ENCODE measurements at regions not wholly inside any gene's neighbourhood (a gene's known extent, or its start where the extent isn't known, plus 50 kb on each side); places are given as distances from the start of the nearest gene placed in this dataset.
"Not testable (repeated sequence)": the region's sequence is repeated elsewhere in the genome, so short reads cannot be mapped to it uniquely, and the experiment has no call there.

GRCh38 chr12:88914967-88915366, 334.7 kb upstream of the KITLG start:
- no peak for DNase-seq (ENCODE audit: low spot score in 2 of 2)
- H3K4me3 Mint-ChIP-seq, result no peak overlapping the region
- ATAC-seq (replicated peaks; ENCODE audit: extremely low read depth, poor library complexity, severe bottlenecking), result no peak
- H3K27me3 Mint-ChIP-seq, result no peaks in the 10 kb centered on the region
- no peaks in the 10 kb centered on the region for H3K36me3 Mint-ChIP-seq (ENCODE audit: insufficient read depth)
- no peak overlapping the region for H3K27ac Mint-ChIP-seq (ENCODE audit: low read depth)
- H3K4me1 Mint-ChIP-seq, result no peaks in the 10 kb centered on the region
- peaks cover 17% of the 10 kb centered on the region for H3K9me3 Mint-ChIP-seq

- Mint-ChIP-seq H3K27ac (ENCODE audit: low read depth) (no peak overlapping the region), H3K4me1 (no peaks in the 10 kb centered on the region), H3K36me3 (ENCODE audit: insufficient read depth) (no peaks in the 10 kb centered on the region), H3K27me3 (no peaks in the 10 kb centered on the region), H3K9me3 (peaks cover 18% of the 10 kb centered on the region), H3K4me3 (no peak overlapping the region)
- no peak for ATAC-seq (replicated peaks; ENCODE audit: extremely low read depth, poor library complexity, severe bottlenecking)
- no peak for DNase-seq (ENCODE audit: low spot score in 2 of 2)
These were observed 329.2 kb upstream of the KITLG start for GRCh38 chr12:88909510-88909909.

GRCh38 chr12:88908345-88908744, 328.1 kb upstream of the KITLG start:
- Mint-ChIP-seq H3K36me3 (ENCODE audit: insufficient read depth) (no peaks in the 10 kb centered on the region), H3K27me3 (no peaks in the 10 kb centered on the region), H3K4me1 (no peaks in the 10 kb centered on the region), H3K9me3 (peaks cover 12% of the 10 kb centered on the region), H3K27ac (ENCODE audit: low read depth) (no peak overlapping the region), H3K4me3 (no peak overlapping the region)
- ATAC-seq (replicated peaks; ENCODE audit: extremely low read depth, poor library complexity, severe bottlenecking) (no peak), DNase-seq (ENCODE audit: low spot score in 2 of 2) (no peak)

DNA sequence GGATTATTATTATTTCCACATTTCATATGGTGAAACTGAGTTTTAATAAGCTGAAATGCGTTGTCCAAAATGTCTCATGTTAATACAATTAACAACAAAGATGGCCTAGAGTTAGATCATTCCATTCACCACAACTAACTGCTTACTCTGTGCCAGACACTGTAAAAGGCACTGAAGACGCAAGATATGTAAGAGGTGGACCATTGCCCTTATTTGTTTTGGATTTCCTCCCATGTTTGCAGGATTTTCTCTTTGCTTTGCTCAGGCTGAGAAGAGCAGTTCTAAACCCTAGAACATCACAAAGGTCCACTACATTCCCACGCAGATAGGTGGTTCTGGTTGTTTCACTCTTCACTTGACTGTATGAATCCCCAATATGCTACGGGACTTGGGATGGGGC, 324.4 kb upstream of the KITLG start:
- no peak overlapping the region for H3K27ac Mint-ChIP-seq (ENCODE audit: low read depth)
- DNase-seq (ENCODE audit: low spot score in 2 of 2), result no peak
- peaks cover 5% of the 10 kb centered on the region for H3K9me3 Mint-ChIP-seq
- H3K36me3 Mint-ChIP-seq (ENCODE audit: insufficient read depth), result no peaks in the 10 kb centered on the region
- no peaks in the 10 kb centered on the region for H3K27me3 Mint-ChIP-seq
- no peak for ATAC-seq (replicated peaks; ENCODE audit: extremely low read depth, poor library complexity, severe bottlenecking)
- no peaks in the 10 kb centered on the region for H3K4me1 Mint-ChIP-seq
- no peak overlapping the region for H3K4me3 Mint-ChIP-seq

- no peaks in the 10 kb centered on the region for H3K4me1 Mint-ChIP-seq
- no peak for ATAC-seq (replicated peaks; ENCODE audit: extremely low read depth, poor library complexity, severe bottlenecking)
- no peaks in the 10 kb centered on the region for H3K36me3 Mint-ChIP-seq (ENCODE audit: insufficient read depth)
- H3K27me3 Mint-ChIP-seq, result no peaks in the 10 kb centered on the region
- H3K4me3 Mint-ChIP-seq, result no peak overlapping the region
- H3K9me3 Mint-ChIP-seq, result peaks cover 5% of the 10 kb centered on the region
- no peak overlapping the region for H3K27ac Mint-ChIP-seq (ENCODE audit: low read depth)
- no peak for DNase-seq (ENCODE audit: low spot score in 2 of 2)
These were observed 323.1 kb upstream of the KITLG start for GRCh38 chr12:88903333-88903732.

- DNase-seq (ENCODE audit: low spot score in 2 of 2) (no peak), ATAC-seq (replicated peaks; ENCODE audit: extremely low read depth, poor library complexity, severe bottlenecking) (no peak)
- H3K4me1 Mint-ChIP-seq, result no peaks in the 10 kb centered on the region
- H3K9me3 Mint-ChIP-seq, result no peaks in the 10 kb centered on the region
- H3K4me3 Mint-ChIP-seq, result no peak overlapping the region
- H3K27me3 Mint-ChIP-seq, result no peaks in the 10 kb centered on the region
- no peaks in the 10 kb centered on the region for H3K36me3 Mint-ChIP-seq (ENCODE audit: insufficient read depth)
- H3K27ac Mint-ChIP-seq (ENCODE audit: low read depth), result no peak overlapping the region
These were observed 317.5 kb upstream of the KITLG start for GRCh38 chr12:88897723-88898122.

GRCh38 chr12:88896958-88897357, 316.7 kb upstream of the KITLG start:
- no peak for DNase-seq (ENCODE audit: low spot score in 2 of 2)
- no peak for ATAC-seq (replicated peaks; ENCODE audit: extremely low read depth, poor library complexity, severe bottlenecking)
- Mint-ChIP-seq H3K27ac (ENCODE audit: low read depth) (no peak overlapping the region), H3K36me3 (ENCODE audit: insufficient read depth) (no peaks in the 10 kb centered on the region), H3K4me1 (no peaks in the 10 kb centered on the region), H3K9me3 (no peaks in the 10 kb centered on the region), H3K4me3 (no peak overlapping the region), H3K27me3 (no peaks in the 10 kb centered on the region)

GRCh38 chr12:88895634-88896033, 315.4 kb upstream of the KITLG start:
- Mint-ChIP-seq H3K27ac (ENCODE audit: low read depth) (no peak overlapping the region), H3K4me3 (no peak overlapping the region), H3K27me3 (no peaks in the 10 kb centered on the region), H3K9me3 (peaks cover 7% of the 10 kb centered on the region), H3K4me1 (no peaks in the 10 kb centered on the region), H3K36me3 (ENCODE audit: insufficient read depth) (no peaks in the 10 kb centered on the region)
- no peak for DNase-seq (ENCODE audit: low spot score in 2 of 2)
- no peak for ATAC-seq (replicated peaks; ENCODE audit: extremely low read depth, poor library complexity, severe bottlenecking)

DNA sequence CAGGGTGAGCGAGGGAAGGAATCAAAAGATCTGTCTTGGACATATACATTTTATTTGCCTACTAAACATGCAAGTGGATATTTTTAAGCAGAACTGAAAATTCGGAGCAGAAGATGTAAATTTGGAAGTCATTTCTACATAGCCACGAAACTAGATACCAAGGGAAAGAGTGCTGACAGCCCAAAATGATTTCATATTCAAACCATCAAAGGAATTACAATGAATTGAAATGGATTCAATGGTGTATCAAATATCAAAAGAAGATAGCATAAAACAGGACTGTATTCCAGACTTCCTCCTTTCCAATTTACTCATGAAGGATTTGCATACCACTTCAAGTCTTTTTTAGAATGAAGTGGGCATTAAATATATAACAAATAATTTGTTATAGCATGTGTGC, 313.5 kb upstream of the KITLG start:
- Mint-ChIP-seq H3K27me3 (no peaks in the 10 kb centered on the region), H3K36me3 (ENCODE audit: insufficient read depth) (no peaks in the 10 kb centered on the region), H3K27ac (ENCODE audit: low read depth) (no peak overlapping the region), H3K4me3 (no peak overlapping the region), H3K4me1 (no peaks in the 10 kb centered on the region), H3K9me3 (peaks cover 7% of the 10 kb centered on the region)
- ATAC-seq (replicated peaks; ENCODE audit: extremely low read depth, poor library complexity, severe bottlenecking), result no peak
- no peak for DNase-seq (ENCODE audit: low spot score in 2 of 2)

DNA sequence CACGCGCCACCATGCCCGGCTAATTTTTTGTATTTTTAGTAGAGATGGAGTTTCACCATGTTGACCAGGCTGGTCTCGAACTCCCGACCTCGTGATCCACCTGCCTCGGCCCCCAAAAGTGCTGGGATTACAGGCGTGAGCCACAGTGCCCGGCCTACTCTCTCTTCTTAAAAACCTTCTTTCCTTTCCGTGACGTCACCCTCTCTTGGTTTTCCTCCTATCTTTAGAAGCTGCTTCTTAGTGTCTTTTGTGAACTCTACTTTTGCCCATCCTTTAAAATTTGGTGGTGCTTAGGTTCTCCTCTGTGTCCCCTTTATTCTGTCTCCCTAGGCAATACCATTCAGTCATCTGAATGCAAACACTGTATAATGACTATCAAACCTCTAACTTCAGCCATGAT, 311.2 kb upstream of the KITLG start:
- ATAC-seq (replicated peaks; ENCODE audit: extremely low read depth, poor library complexity, severe bottlenecking); H3K27ac Mint-ChIP-seq (ENCODE audit: low read depth); H3K27me3 Mint-ChIP-seq; H3K9me3 Mint-ChIP-seq; H3K4me1 Mint-ChIP-seq; H3K36me3 Mint-ChIP-seq (ENCODE audit: insufficient read depth); DNase-seq (ENCODE audit: low spot score in 2 of 2); H3K4me3 Mint-ChIP-seq: not testable (repeated sequence)

- Mint-ChIP-seq H3K4me1 (no peaks in the 10 kb centered on the region), H3K36me3 (ENCODE audit: insufficient read depth) (no peaks in the 10 kb centered on the region), H3K4me3 (no peak overlapping the region), H3K9me3 (peaks cover 7% of the 10 kb centered on the region), H3K27me3 (no peaks in the 10 kb centered on the region), H3K27ac (ENCODE audit: low read depth) (no peak overlapping the region)
- DNase-seq (ENCODE audit: low spot score in 2 of 2), result no peak
- no peak for ATAC-seq (replicated peaks; ENCODE audit: extremely low read depth, poor library complexity, severe bottlenecking)
These were observed 309.2 kb upstream of the KITLG start for GRCh38 chr12:88889326-88890110.

DNA sequence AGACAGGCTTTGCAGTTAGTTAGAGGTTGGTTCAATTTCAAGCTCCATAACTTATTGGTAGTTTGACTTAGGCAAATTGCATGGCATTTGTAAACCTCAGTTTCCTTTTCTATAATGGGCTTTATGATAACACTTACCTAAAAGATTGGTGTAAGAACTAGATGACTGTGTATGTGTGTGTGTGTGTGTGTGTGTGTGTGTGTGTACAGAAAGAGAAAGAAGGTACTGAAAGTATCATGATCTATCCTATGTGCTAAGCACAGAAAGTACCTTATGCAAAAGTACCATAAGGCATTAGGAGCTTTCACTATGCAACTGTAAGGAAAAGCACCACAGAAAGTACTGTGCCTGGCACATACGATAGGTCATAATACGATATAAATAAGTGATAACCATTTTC, 304.3 kb upstream of the KITLG start:
- Mint-ChIP-seq H3K36me3 (ENCODE audit: insufficient read depth) (no peaks in the 10 kb centered on the region), H3K4me1 (no peaks in the 10 kb centered on the region), H3K4me3 (no peak overlapping the region), H3K27me3 (no peaks in the 10 kb centered on the region), H3K9me3 (no peaks in the 10 kb centered on the region), H3K27ac (ENCODE audit: low read depth) (no peak overlapping the region)
- DNase-seq (ENCODE audit: low spot score in 2 of 2), result no peak
- no peak for ATAC-seq (replicated peaks; ENCODE audit: extremely low read depth, poor library complexity, severe bottlenecking)

DNA sequence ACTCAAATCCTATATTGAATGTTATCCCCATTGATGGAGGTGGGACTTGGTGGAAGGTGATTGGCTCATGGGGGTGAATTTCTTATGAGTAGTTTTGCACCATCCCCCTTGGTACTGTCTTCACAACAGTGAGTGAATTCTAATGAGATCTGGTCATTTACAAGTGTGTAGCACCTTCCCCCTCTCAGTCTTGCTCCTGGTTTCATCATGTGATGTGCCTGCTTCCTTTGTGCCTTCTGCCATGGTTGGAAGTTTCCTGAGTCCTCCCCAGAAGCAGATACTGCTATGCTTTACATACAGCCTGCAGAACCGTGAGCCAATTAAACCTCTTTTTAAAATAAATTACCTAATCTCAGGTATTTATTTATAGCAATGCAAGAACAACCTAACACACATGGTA, 302.4 kb upstream of the KITLG start:
- Mint-ChIP-seq H3K36me3 (ENCODE audit: insufficient read depth) (no peaks in the 10 kb centered on the region), H3K27ac (ENCODE audit: low read depth) (no peak overlapping the region), H3K4me1 (no peaks in the 10 kb centered on the region), H3K27me3 (no peaks in the 10 kb centered on the region), H3K4me3 (no peak overlapping the region), H3K9me3 (no peaks in the 10 kb centered on the region)
- no peak for ATAC-seq (replicated peaks; ENCODE audit: extremely low read depth, poor library complexity, severe bottlenecking)
- DNase-seq (ENCODE audit: low spot score in 2 of 2), result no peak
